GM23338 (cell line): ENCODE measurements at regions not wholly inside any gene's neighbourhood (a gene's known extent, or its start where the extent isn't known, plus 50 kb on each side); places are given as distances from the start of the nearest gene placed in this dataset.

Experiments used
- ATAC-seq: fragments of 200-7000 bp; cut with Tn5 transposase; 3 replicates; pipeline ENCODE4 v1.9.1; 2020
- DNase-seq: peaks from one replicate; pipeline ENCODE4 v3.0.0-alpha.2; 2015; ENCODE audit warnings: low spot score
- H2AFZ ChIP-seq: fragments of 200-600 bp; sonication (generic); 2 replicates; pipeline ENCODE4 v1.8.0; 2016; ENCODE audit warnings: antibody characterized with exemption, mild to moderate bottlenecking, moderate library complexity
- H3F3A ChIP-seq: fragments of 200-600 bp; sonication (generic); replicated peaks from 2 replicates; pipeline ENCODE4 v1.8.0; 2017; ENCODE audit warnings: antibody characterized with exemption, mixed run types, low read depth
- H3K27ac ChIP-seq: fragments of 200-600 bp; sonication (generic); 2 replicates; pipeline ENCODE4 v1.6.1; 2016; ENCODE audit warnings: low read depth
- H3K27me3 ChIP-seq: fragments of 200-600 bp; sonication (generic); 2 replicates; pipeline ENCODE4 v1.8.0; 2016; ENCODE audit warnings: mild to moderate bottlenecking, mixed run types, moderate library complexity; ENCODE audit not compliant: insufficient read depth
- H3K36me3 ChIP-seq: fragments of 200-600 bp; sonication (generic); 2 replicates; pipeline ENCODE4 v1.8.0; 2016; ENCODE audit warnings: mild to moderate bottlenecking; ENCODE audit not compliant: insufficient read depth
- H3K4me1 ChIP-seq: fragments of 200-600 bp; sonication (generic); 2 replicates; pipeline ENCODE4 v1.8.0; 2016; ENCODE audit warnings: mild to moderate bottlenecking, moderate library complexity; ENCODE audit not compliant: insufficient read depth
- H3K4me2 ChIP-seq: fragments of 200-600 bp; sonication (generic); 2 replicates; pipeline ENCODE4 v1.7.1; 2017; ENCODE audit warnings: mixed run types
- H3K4me3 ChIP-seq: fragments of 200-600 bp; sonication (generic); 2 replicates; pipeline ENCODE4 v1.6.1; 2016; ENCODE audit warnings: mixed run types
- H3K79me2 ChIP-seq: fragments of 200-600 bp; sonication (generic); replicated peaks from 2 replicates; pipeline ENCODE4 v1.8.0; 2017; ENCODE audit warnings: mild to moderate bottlenecking; ENCODE audit not compliant: insufficient read depth
- H3K9me2 ChIP-seq: fragments of 200-600 bp; sonication (generic); 2 replicates; pipeline ENCODE4 v1.8.0; 2017; ENCODE audit not compliant: insufficient read depth
- H4K20me1 ChIP-seq: fragments of 200-600 bp; sonication (generic); replicated peaks from 2 replicates; pipeline ENCODE4 v1.8.0; 2017; ENCODE audit warnings: mild to moderate bottlenecking; ENCODE audit not compliant: insufficient read depth
- H3K27ac Mint-ChIP-seq: 2 replicates; pipeline ENCODE4 v1.8.0; 2020; ENCODE audit warnings: inconsistent platforms, mild to moderate bottlenecking, moderate library complexity, mixed read lengths
- H3K27me3 Mint-ChIP-seq: 3 replicates; pipeline ENCODE4 v1.8.0; 2022; ENCODE audit warnings: low read depth, mild to moderate bottlenecking, moderate library complexity, mixed read lengths, inconsistent platforms; ENCODE audit not compliant: insufficient read depth, poor library complexity
- H3K36me3 Mint-ChIP-seq: 3 replicates; pipeline ENCODE4 v1.8.0; 2021; ENCODE audit warnings: low read depth, mild to moderate bottlenecking, inconsistent platforms, moderate library complexity, mixed read lengths
- H3K4me1 Mint-ChIP-seq: 3 replicates; pipeline ENCODE4 v1.8.0; 2020; ENCODE audit warnings: mild to moderate bottlenecking, inconsistent platforms, mixed read lengths
- H3K4me3 Mint-ChIP-seq: 3 replicates; pipeline ENCODE4 v1.8.0; 2021; ENCODE audit warnings: moderate library complexity, mild to moderate bottlenecking, inconsistent platforms, mixed read lengths
- H3K9me3 Mint-ChIP-seq: 3 replicates; pipeline ENCODE4 v1.8.0; 2020; ENCODE audit warnings: moderate library complexity, mild to moderate bottlenecking, inconsistent platforms, mixed read lengths
- CREB1 ChIP-seq: fragments of 250-450 bp; sonication (Bioruptor Pico); IDR thresholded peaks from 2 replicates; pipeline ENCODE4 v1.5.0; 2020; ENCODE audit warnings: low read depth, mild to moderate bottlenecking, moderate library complexity
- CTCF ChIP-seq, 2 experiments: fragments of 200-600 bp in 1 of 2; sonication (generic) in 1 of 2; conservative IDR thresholded peaks; 2 replicates each; pipeline versions ENCODE4 v1.5.1 to v1.6.1; 2016 to 2017; ENCODE audit warnings: antibody characterized with exemption in 2 of 2, low read depth in 2 of 2, mild to moderate bottlenecking in 2 of 2, moderate library complexity in 1 of 2
- ETS1 ChIP-seq: IDR thresholded peaks from 2 replicates; pipeline ENCODE4 v1.6.1; 2016; ENCODE audit warnings: antibody characterized with exemption
- EZH2 ChIP-seq: fragments of 200-600 bp; sonication (generic); IDR thresholded peaks from one replicate; pipeline ENCODE4 v1.8.0; 2017; ENCODE audit warnings: antibody characterized with exemption, mild to moderate bottlenecking, low read depth; ENCODE audit not compliant: unreplicated experiment
- EZH2phosphoT487 ChIP-seq: fragments of 200-600 bp; sonication (generic); IDR thresholded peaks from one replicate; pipeline ENCODE4 v1.8.1; 2018; ENCODE audit warnings: antibody characterized with exemption; ENCODE audit not compliant: unreplicated experiment
- JUNB ChIP-seq: IDR thresholded peaks from one replicate; pipeline ENCODE4 v1.6.1; 2016; ENCODE audit warnings: antibody characterized with exemption; ENCODE audit not compliant: unreplicated experiment
- NANOG ChIP-seq: IDR thresholded peaks from 2 replicates; pipeline ENCODE4 v1.6.1; 2016; ENCODE audit warnings: antibody characterized with exemption, borderline replicate concordance
- POLR2AphosphoS5 ChIP-seq: IDR thresholded peaks from 2 replicates; pipeline ENCODE4 v1.6.1; 2016; ENCODE audit warnings: antibody characterized with exemption, low read depth
- REST ChIP-seq: IDR thresholded peaks from one replicate; pipeline ENCODE4 v1.6.1; 2018; ENCODE audit warnings: antibody characterized with exemption; ENCODE audit not compliant: unreplicated experiment
- STAT1 ChIP-seq: IDR thresholded peaks from one replicate; pipeline ENCODE4 v1.6.1; 2016; ENCODE audit warnings: antibody characterized with exemption; ENCODE audit not compliant: unreplicated experiment
- ZNF114 ChIP-seq: fragments of 250-450 bp; sonication (Bioruptor Pico); IDR thresholded peaks from 2 replicates; pipeline ENCODE4 v1.5.0; 2020; ENCODE audit warnings: mild to moderate bottlenecking, moderate library complexity
- ZNF331 ChIP-seq: fragments of 250-450 bp; sonication (Bioruptor Pico); IDR thresholded peaks from 2 replicates; pipeline ENCODE4 v1.5.0; 2020; ENCODE audit warnings: low read depth, mild to moderate bottlenecking, moderate library complexity
- ZNF462 ChIP-seq: fragments of 250-450 bp; sonication (Bioruptor Pico); IDR thresholded peaks from 2 replicates; pipeline ENCODE4 v1.5.0; 2020; ENCODE audit warnings: mild to moderate bottlenecking, moderate library complexity

- peaks cover 4% of the 10 kb centered on the region; the same call in 1 of the 2 replicates for H3K9me2 ChIP-seq
- Mint-ChIP-seq H3K9me3 (peaks cover 2% of the 10 kb centered on the region; the same call in 1 of the 3 replicates), H3K4me1 (no peaks in the 10 kb centered on the region; the same call in 1 of the 3 replicates), H3K27ac (no peak overlapping the region), H3K27me3 (no peaks in the 10 kb centered on the region), H3K4me3 (no peak overlapping the region), H3K36me3 (no peaks in the 10 kb centered on the region)
- DNase-seq (no peak), ATAC-seq (no peak)
- no peaks in the 10 kb centered on the region for H3K27me3 ChIP-seq
- no peak for TF ChIP-seq POLR2AphosphoS5
- TF ChIP-seq NANOG, result no peak
- no peak for TF ChIP-seq CTCF (conservative IDR thresholded peaks at IDR 0.05; ENCODE audit: low read depth in 2 of 2)
- no peak for TF ChIP-seq ZNF462 (CRISPR knock-in tag)
- no peak for TF ChIP-seq ETS1
- TF ChIP-seq STAT1, result no peak
- no peak for TF ChIP-seq CREB1 (CRISPR knock-in tag)
- no peak for TF ChIP-seq ZNF114
- no peak for TF ChIP-seq REST
- TF ChIP-seq EZH2, result no peak
- TF ChIP-seq ZNF331 (CRISPR knock-in tag), result no peak
- TF ChIP-seq EZH2phosphoT487, result no peak
- no peak for TF ChIP-seq JUNB
- no peak overlapping the region for H3K27ac ChIP-seq
- no peaks in the 10 kb centered on the region for H3K4me1 ChIP-seq
- H4K20me1 ChIP-seq, result no peaks in the 10 kb centered on the region
- H3K79me2 ChIP-seq, result no peaks in the 10 kb centered on the region
- H3K36me3 ChIP-seq, result no peaks in the 10 kb centered on the region
- no peak overlapping the region for H2AFZ ChIP-seq
- H3K4me2 ChIP-seq, result no peak overlapping the region
- no peak overlapping the region for H3K4me3 ChIP-seq
- no peaks in the 10 kb centered on the region for H3F3A ChIP-seq
These were observed 353.5 kb downstream of the MYCN start for GRCh38 chr2:16293871-16294270.
